EH (cell line): ENCODE measurements at regions not wholly inside any gene's neighbourhood (a gene's known extent, or its start where the extent isn't known, plus 50 kb on each side); places are given as distances from the start of the nearest gene placed in this dataset.
"Not testable (repeated sequence)": the region's sequence is repeated elsewhere in the genome, so short reads cannot be mapped to it uniquely, and the experiment has no call there.

Experiments used
- DNase-seq: peaks from one replicate; pipeline ENCODE4 v3.0.0-alpha.2; 2015; ENCODE audit warnings: low read depth

- no peak for DNase-seq
These were observed 64.0 kb downstream of the GPRASP3 start for GRCh38 chrX:102784550-102784949.

- no peak for DNase-seq
These were observed 66.7 kb downstream of the GPRASP3 start for GRCh38 chrX:102787283-102787682.

GRCh38 chrX:102808336-102808735, 87.8 kb downstream of the GPRASP3 start:
- peak; percentile 59 for DNase-seq

- DNase-seq, result not testable (repeated sequence)
These were observed 97.7 kb downstream of the GPRASP3 start for GRCh38 chrX:102818269-102818668.

GRCh38 chrX:102832661-102833060, 104.4 kb upstream of the RAB40AL start:
- peak; percentile 76 for DNase-seq

GRCh38 chrX:102833136-102833535, 103.9 kb upstream of the RAB40AL start:
- DNase-seq, result peak; percentile 69

GRCh38 chrX:102835504-102836146, 101.4 kb upstream of the RAB40AL start:
- DNase-seq, result peak; percentile 36

GRCh38 chrX:102837847-102838246, 99.2 kb upstream of the RAB40AL start:
- DNase-seq, result no peak

GRCh38 chrX:102840871-102841705, 96.0 kb upstream of the RAB40AL start:
- DNase-seq, result peak; percentile 33

- no peak for DNase-seq
These were observed 95.4 kb upstream of the RAB40AL start for GRCh38 chrX:102841706-102842003.

- DNase-seq, result no peak
These were observed 92.1 kb upstream of the RAB40AL start for GRCh38 chrX:102845020-102845419.

- DNase-seq, result peak; percentile 50
These were observed 90.4 kb upstream of the RAB40AL start for GRCh38 chrX:102846544-102847236.

- DNase-seq, result no peak
These were observed 89.7 kb upstream of the RAB40AL start for GRCh38 chrX:102847362-102847761.

- DNase-seq, result no peak
These were observed 87.7 kb upstream of the RAB40AL start for GRCh38 chrX:102849396-102849795.

- peak; percentile 66 for DNase-seq
These were observed 78.1 kb upstream of the RAB40AL start for GRCh38 chrX:102858826-102859549.

- DNase-seq, result peak; percentile 49
These were observed 77.6 kb upstream of the RAB40AL start for GRCh38 chrX:102859550-102859871.

GRCh38 chrX:102860235-102860634, 76.8 kb upstream of the RAB40AL start:
- no peak for DNase-seq

- peak; percentile 79 for DNase-seq
These were observed 73.3 kb upstream of the RAB40AL start for GRCh38 chrX:102863735-102864134.

- DNase-seq, result no peak
These were observed 70.0 kb upstream of the RAB40AL start for GRCh38 chrX:102866981-102867656.

- no peak for DNase-seq
These were observed 53.6 kb upstream of the RAB40AL start for GRCh38 chrX:102883491-102883890.
